ENCODE measurements at regions not wholly inside any gene's neighbourhood (a gene's known extent, or its start where the extent isn't known, plus 50 kb on each side); places are given as distances from the start of the nearest gene placed in this dataset.

GRCh38 chr13:106302011-106302410, 233.5 kb downstream of the EFNB2 start:
- no peak for DNase-seq (ENCODE audit: low read depth, low spot score)

DNA sequence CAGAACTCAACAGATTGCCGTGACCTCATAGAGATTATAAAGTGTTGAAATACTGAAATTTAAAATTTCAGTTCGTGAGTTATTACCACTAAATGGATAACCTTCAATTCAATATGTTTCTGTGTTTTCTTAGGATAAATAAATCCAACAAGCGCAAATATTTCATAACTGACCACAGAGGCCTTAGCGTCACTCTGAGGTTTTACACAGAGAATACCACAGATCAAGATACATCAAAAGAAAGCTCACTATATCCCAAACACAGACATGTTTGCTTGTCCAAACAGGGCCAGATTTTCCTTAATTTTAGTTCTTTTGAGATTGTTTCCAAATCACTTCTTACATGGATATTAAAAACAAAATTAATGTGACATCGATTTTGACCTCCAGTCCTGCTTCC, 235.8 kb downstream of the EFNB2 start:
- no peak for DNase-seq (ENCODE audit: low read depth, low spot score)

GRCh38 chr13:106297283-106297682, 238.2 kb downstream of the EFNB2 start:
- no peak for DNase-seq (ENCODE audit: low read depth, low spot score)

- no peak for DNase-seq (ENCODE audit: low read depth, low spot score)
Measured at GRCh38 chr13:106296723-106297122, 238.7 kb downstream of the EFNB2 start.

GRCh38 chr13:106295971-106296370, 239.5 kb downstream of the EFNB2 start:
- DNase-seq (ENCODE audit: low read depth, low spot score), result no peak

- no peak for DNase-seq (ENCODE audit: low read depth, low spot score)
Measured at GRCh38 chr13:106291006-106291405, 244.5 kb downstream of the EFNB2 start.

DNA sequence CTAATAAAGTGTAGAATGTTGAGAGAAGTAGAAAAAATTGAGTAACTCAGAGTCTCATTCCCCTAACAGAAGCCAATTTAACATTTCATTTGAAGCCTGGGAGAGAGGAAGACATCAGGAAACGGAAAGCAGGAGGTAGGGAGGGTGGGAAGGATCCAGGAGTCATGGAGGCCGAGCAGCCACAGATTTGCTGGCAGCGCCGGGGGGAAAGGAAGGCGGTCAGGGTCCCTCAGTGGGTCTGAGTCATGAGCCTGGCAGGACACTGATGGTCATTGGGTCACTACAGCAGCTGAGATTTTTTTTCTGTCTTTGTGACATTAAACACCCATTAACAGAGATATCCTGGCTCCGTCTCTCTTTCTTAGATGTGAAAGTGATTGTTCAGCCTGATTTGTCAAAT, 248.1 kb downstream of the EFNB2 start:
- DNase-seq (ENCODE audit: low read depth, low spot score), result no peak

- DNase-seq (ENCODE audit: low read depth, low spot score), result no peak
Measured at GRCh38 chr13:106286811-106287210, 248.7 kb downstream of the EFNB2 start.

GRCh38 chr13:106284358-106284757, 251.1 kb downstream of the EFNB2 start:
- no peak for DNase-seq (ENCODE audit: low read depth, low spot score)

DNA sequence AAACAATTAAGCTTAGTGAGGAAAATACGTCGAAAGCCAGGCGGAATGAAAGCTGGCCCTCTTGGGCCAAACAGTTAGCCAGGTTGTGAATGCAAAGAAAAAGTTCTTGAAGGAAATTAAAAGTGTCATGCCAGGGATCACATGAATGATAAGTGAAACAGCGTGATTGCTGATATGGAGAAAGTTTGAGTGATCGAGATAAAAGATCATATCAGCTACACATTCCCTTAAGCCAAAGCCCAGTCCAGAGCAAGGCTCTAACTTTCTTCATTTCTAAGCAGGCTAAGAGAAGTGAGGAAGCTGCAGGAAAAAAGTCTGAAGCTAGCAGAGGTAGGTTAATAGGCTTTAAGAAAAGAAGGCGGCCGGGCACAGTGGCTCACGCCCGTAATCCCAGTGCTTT, 254.0 kb downstream of the EFNB2 start:
- DNase-seq (ENCODE audit: low read depth, low spot score), result no peak

DNA sequence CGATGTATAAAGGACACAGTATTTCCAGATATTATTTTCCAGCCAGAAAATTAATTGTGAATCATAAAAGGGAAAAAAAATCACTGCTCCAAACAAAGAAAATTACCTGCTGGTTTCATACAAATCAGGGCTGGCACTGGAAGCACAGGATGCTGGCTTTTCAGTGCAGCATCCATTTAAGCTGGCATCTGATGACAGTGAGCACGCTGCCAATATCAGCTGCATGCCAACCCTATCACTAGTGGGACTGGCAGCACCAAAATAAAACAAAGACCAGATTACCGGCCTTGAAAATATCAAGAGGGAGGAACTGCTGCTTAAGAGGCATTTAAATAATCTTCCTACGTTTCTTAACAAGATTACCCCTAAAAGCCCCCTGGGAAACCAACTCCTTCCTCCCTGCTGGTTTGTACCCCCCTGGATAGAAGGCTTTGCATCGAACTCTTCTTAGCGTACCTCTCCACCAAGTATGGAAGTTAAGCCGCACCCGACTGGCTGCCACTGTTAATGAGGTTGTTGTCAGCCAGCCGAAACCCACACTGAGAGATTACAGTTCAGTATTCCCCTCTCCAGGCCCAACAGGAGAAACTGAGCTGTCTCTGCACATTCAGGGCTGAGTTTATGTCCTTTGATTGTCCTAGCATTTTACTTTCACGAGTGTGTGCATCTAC, 257.8 kb downstream of the EFNB2 start:
- no peak for DNase-seq (ENCODE audit: low read depth, low spot score)

DNA sequence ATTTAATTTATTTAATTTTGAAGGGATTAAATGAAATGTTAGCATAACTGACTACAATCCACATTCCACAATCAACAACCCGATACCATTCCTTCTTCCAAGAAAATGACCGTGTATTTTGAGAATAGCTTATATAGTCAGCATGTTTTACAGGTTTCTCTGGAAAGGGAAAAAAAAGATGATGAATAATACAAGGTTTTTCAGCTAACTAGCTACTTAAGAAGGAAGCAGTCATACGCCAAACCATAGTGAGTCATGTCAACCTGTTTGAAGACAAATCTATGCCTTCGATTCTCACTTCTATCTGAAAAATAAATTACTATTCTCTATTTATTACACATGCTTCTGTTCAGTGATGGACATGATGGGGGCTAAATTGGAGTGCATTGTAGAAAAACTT, 258.6 kb downstream of the EFNB2 start:
- no peak for DNase-seq (ENCODE audit: low read depth, low spot score)

- no peak for DNase-seq (ENCODE audit: low read depth, low spot score)
Measured at GRCh38 chr13:106275446-106276032, 259.9 kb downstream of the EFNB2 start.

GRCh38 chr13:106274551-106275203, 260.8 kb downstream of the EFNB2 start:
- DNase-seq (ENCODE audit: low read depth, low spot score), result no peak

DNA sequence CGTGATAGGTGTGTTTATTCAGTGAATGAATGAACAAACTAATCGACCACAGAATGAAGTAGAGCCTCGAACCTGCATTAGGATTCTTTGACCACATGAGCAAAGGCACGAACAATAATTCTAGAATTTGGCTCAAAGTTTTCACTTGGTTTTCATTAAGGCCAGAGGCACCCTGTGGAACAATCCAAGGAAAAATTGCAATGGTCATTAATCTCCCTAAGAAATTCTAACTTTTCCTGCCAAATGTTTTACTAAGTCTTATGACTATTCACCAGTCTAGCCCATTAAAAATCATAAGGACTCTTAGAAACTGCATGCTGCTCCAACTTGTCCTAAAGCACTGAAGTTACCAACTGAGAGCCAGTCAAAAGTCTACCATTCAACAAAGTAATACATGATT, 271.7 kb downstream of the EFNB2 start:
- no peak for DNase-seq (ENCODE audit: low read depth, low spot score)

GRCh38 chr13:106262886-106263285, 272.6 kb downstream of the EFNB2 start:
- DNase-seq (ENCODE audit: low read depth, low spot score), result no peak

DNA sequence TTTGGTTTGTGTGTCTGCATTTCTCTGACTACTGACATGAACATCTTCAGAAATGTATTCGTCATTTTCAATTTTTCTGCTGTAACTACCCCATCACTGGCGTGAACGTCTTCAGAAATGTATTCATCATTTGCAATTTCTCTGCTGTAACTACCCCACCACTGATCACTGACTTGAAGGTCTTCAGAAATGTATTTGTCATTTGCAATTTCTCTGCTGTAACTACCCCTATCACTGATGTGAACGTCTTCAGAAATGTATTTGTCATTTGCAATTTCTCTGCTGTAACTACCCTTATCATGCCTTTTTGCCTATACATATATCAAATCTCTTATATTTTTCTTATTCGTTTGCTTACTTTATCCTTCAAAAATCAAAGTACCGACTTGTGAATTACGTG, 274.0 kb downstream of the EFNB2 start:
- no peak for DNase-seq (ENCODE audit: low read depth, low spot score)

DNA sequence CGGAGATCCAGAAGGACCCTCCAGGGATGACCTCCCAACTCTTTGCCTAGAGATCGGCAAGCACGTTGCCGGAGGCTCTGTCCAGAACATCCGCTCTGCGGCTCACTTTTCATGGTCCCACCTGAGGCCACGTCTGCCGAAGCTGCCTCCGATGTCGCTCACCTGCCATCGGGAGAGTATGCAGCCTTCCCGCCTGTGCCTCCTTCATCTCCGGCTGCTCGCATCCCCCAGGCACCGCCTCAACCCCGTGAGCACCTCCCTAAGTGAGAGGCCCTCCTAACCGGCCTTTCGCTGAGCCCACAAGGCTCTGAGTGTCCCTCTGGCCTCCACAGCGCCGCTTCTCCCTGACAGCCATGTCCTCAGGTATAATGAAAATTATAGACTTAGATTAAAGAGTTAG, 275.1 kb downstream of the EFNB2 start:
- no peak for DNase-seq (ENCODE audit: low read depth, low spot score)

GRCh38 chr13:106259928-106260327, 275.5 kb downstream of the EFNB2 start:
- no peak for DNase-seq (ENCODE audit: low read depth, low spot score)

DNA sequence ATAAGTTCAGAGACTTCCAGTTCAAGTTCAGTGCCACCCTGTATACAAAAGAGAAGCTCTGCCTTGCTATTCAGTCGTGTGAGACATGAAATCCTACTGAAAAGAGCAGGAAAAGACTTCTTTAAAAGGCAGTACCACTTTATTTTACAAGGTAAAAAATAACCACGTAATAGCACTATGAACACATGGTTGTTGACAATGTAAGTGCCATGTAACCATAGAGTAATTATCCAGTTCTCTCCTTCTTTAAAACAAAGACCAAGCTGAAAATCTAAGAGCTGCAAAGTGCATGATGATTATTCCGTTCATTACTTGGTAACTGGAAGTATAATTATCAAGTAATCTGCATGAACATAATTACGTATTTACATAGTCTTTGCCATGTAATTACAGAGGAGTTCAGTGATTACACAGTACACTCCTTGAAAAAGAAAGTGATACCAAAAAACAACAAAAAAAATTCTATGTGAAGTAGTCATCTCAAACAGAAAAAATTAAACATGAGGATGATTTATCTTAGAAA, 288.7 kb downstream of the EFNB2 start:
- no peak for DNase-seq (ENCODE audit: low read depth, low spot score)

DNA sequence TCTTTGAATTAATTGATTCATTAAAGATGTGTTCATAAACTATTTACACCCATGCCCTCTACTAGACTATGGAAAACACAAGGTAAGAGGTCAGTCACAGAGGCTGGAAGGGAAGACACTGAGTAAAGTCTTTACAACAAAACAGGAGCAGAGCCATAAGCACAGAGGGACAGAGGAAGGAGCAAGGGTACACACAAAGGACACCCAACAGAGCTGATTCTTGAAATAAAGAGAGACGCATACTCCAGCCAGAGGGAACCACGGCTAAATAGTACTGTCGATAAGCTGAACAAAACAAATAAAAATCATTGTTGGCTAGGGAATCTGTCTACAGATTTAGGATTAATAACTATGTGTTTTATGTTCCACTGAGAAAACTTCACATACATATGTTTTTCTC, 289.2 kb downstream of the EFNB2 start:
- no peak for DNase-seq (ENCODE audit: low read depth, low spot score)

DNA sequence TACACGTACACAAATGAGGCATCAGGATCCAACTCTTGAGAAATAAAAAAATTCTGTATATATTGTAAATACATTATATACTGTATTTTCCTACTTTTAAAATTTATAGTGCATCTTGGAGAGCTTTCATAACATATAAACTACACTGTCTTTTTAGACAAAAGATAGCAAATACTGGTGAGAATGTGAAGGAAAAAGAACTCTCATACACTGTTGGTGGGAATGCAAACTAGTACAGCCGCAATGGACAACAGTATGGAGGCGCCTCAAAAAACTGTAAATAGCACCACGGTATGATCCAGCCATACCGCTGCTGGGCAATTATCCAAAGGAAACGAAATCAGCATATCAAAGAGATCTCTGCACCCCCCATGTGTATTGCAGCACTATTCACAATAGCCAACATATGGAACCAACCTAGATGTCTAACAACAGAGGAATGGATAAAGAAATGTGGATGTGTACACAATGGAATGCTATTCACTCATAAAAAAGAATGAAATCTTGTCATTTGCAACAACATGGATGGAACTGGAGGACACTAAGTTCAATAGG, 292.4 kb downstream of the EFNB2 start:
- DNase-seq (ENCODE audit: low read depth, low spot score), result no peak

Measured in pulmonary artery endothelial cell (primary cell).